Effector memory CD8-positive, alpha-beta T cell (primary cell): ENCODE measurements at regions not wholly inside any gene's neighbourhood (a gene's known extent, or its start where the extent isn't known, plus 50 kb on each side); places are given as distances from the start of the nearest gene placed in this dataset.
"Not testable (repeated sequence)": the region's sequence is repeated elsewhere in the genome, so short reads cannot be mapped to it uniquely, and the experiment has no call there.

ENCODE experiments used
- ATAC-seq: fragments of 150-1000 bp; cut with Tn5 transposase; replicated peaks from 2 replicates; pipeline ENCODE4 v1.10.0; 2021; ENCODE audit warnings: mild to moderate bottlenecking, moderate library complexity
- DNase-seq, 3 experiments: peaks; one replicate each; pipeline ENCODE4 v3.0.0; 2021
- H3K27ac Mint-ChIP-seq, 2 donors: one replicate each; pipeline ENCODE4 v1.8.0; 2022; ENCODE audit warnings: mild to moderate bottlenecking in 2 of 2, mixed read lengths in 2 of 2, moderate library complexity in 2 of 2
- H3K27me3 Mint-ChIP-seq, 2 donors: one replicate each; pipeline ENCODE4 v1.8.0; 2022; ENCODE audit warnings: mixed read lengths in 2 of 2
- H3K36me3 Mint-ChIP-seq: one replicate; pipeline ENCODE4 v1.8.0; 2022; ENCODE audit warnings: mild to moderate bottlenecking, moderate library complexity, mixed read lengths; ENCODE audit not compliant: insufficient read depth
- H3K4me1 Mint-ChIP-seq, 2 donors: one replicate each; pipeline ENCODE4 v1.8.0; 2022; ENCODE audit warnings: low read depth in 2 of 2, mixed read lengths in 2 of 2
- H3K4me3 Mint-ChIP-seq, 2 donors: one replicate each; pipeline ENCODE4 v1.8.0; 2022; ENCODE audit warnings: mild to moderate bottlenecking in 2 of 2, mixed read lengths in 2 of 2, moderate library complexity in 2 of 2
- H3K9me3 Mint-ChIP-seq, 2 donors: one replicate each; pipeline ENCODE4 v1.8.0; 2022; ENCODE audit warnings: mixed read lengths in 2 of 2

DNA sequence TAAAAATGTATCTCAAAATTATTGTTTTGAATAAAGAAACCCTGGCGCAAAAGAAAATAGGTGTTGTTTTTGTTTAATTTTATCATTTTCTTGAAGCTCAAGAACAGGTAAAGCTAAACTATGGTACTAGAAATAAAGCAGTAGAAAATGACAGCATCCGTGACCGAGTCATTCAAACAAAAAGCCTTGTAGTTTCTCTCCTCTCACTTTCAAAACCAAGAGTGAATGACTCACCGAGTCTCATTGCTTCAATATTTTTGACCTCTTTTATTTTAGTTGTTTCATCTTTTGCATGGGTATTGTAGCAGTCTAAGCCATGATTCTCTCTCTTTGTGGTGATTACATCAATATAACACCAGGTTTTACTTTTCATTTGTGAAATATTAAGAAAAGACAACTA lies 396.5 kb downstream of the POM121L12 start:
- Mint-ChIP-seq H3K4me1 (no peaks in the 10 kb centered on the region), H3K9me3 (peaks cover 3 to 4% of the 10 kb centered on the region in 2 donors), H3K4me3 (no peak overlapping the region), H3K27me3 (no peaks in the 10 kb centered on the region), H3K27ac (no peak overlapping the region), H3K36me3 (no peaks in the 10 kb centered on the region)
- DNase-seq (no peak), ATAC-seq (no peak)

DNA sequence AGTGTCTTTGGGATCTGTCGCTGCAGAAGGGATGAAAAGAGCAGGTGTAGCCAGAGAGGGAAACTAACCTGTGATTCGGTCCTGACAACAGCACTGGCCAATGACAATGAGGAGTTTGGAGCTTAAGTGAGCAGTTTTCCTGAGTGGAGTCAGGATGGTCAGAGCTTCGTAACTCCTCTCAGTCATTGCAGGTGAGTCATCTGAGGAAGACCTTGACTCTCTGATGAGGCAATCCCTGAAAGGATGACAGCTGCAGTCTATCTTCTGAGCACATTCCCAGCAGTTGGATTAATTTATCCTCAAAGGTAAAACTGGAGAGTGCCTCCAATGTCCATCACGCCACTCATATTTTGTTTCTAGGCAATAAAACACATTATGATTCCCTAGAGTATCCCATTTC lies 401.9 kb downstream of the POM121L12 start:
- H3K9me3 Mint-ChIP-seq, result peaks cover 6 to 8% of the 10 kb centered on the region in 2 donors
- no peaks in the 10 kb centered on the region for H3K27me3 Mint-ChIP-seq
- no peaks in the 10 kb centered on the region for H3K36me3 Mint-ChIP-seq
- H3K4me3 Mint-ChIP-seq, result no peak overlapping the region
- no peak for DNase-seq
- no peak for ATAC-seq
- no peak overlapping the region for H3K27ac Mint-ChIP-seq
- H3K4me1 Mint-ChIP-seq, result no peaks in the 10 kb centered on the region

DNA sequence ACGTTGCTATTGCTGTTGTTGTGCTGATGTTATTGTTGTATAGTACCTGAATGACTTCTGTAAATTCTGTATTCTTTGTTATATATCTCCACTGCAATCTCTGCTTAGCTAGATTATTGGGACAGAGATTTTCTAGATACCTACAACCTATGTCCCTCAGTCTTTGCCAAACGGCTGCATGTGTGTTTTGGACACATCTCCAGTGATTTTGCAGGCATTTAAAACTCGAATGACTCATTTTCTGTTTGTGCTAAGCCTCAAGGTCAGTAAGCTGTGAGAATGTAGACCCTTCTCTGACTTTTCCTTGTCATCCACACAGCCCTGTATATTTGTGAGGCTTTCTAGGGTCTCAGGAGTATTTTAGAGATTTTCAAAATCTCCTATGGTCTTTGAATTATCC lies 410.7 kb downstream of the POM121L12 start:
- no peaks in the 10 kb centered on the region for H3K4me1 Mint-ChIP-seq
- no peaks in the 10 kb centered on the region for H3K36me3 Mint-ChIP-seq
- ATAC-seq (no peak), DNase-seq (no peak)
- peaks cover 6 to 13% of the 10 kb centered on the region in 2 donors for H3K9me3 Mint-ChIP-seq
- H3K27me3 Mint-ChIP-seq, result no peaks in the 10 kb centered on the region
- no peak overlapping the region for H3K4me3 Mint-ChIP-seq
- H3K27ac Mint-ChIP-seq, result no peak overlapping the region

DNA sequence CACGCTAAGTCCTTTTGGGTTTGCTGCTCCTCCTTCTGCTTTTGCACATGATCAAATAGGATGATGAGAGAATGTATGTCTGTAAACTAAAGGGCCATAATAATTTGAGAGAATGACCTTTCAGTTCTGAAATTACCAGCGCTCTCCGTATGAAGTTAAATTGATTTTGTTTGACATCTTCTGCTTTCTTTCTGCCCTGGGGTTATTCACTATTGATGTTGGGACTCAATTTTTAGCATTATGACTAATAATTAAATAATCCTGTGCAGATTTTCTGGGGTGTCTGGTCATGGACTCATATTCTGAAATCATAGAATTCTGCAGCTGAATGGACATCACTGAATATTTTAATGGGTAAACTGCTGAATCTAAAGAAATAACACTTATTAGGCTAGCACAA lies 423.2 kb downstream of the POM121L12 start:
- no peaks in the 10 kb centered on the region for H3K4me1 Mint-ChIP-seq
- H3K9me3 Mint-ChIP-seq, result peaks cover 6 to 11% of the 10 kb centered on the region in 2 donors

DNA sequence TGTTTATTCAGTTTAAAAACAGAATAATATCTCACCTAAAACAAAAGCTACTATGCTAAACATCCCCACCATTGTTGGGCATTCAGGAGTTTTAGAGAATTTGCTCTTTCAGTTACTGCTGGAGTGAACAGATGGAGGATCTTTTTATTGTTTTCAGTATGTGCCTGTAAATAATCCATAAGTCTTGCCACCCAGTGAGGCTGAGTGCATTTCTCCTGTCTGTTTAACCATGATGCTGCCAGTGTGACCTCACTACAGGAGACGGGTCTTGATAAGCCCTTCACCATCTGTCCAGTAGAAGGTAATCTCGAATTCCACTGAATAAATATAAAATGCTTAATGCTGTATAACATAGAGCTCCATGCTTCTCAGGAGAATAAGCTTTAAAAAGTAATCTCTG lies 430.9 kb downstream of the POM121L12 start:
- no peaks in the 10 kb centered on the region for H3K36me3 Mint-ChIP-seq
- peaks cover 5 to 17% of the 10 kb centered on the region in 2 donors for H3K9me3 Mint-ChIP-seq
- no peak for ATAC-seq
- no peak overlapping the region for H3K27ac Mint-ChIP-seq
- H3K27me3 Mint-ChIP-seq, result no peaks in the 10 kb centered on the region
- H3K4me1 Mint-ChIP-seq, result no peaks in the 10 kb centered on the region
- DNase-seq, result no peak
- no peak overlapping the region for H3K4me3 Mint-ChIP-seq

More for the DNA sequence above, 423.2 kb downstream of the POM121L12 start:
- DNase-seq (no peak), ATAC-seq (no peak)
- Mint-ChIP-seq H3K36me3 (no peaks in the 10 kb centered on the region), H3K27me3 (no peaks in the 10 kb centered on the region), H3K4me3 (no peak overlapping the region), H3K27ac (no peak overlapping the region)

DNA sequence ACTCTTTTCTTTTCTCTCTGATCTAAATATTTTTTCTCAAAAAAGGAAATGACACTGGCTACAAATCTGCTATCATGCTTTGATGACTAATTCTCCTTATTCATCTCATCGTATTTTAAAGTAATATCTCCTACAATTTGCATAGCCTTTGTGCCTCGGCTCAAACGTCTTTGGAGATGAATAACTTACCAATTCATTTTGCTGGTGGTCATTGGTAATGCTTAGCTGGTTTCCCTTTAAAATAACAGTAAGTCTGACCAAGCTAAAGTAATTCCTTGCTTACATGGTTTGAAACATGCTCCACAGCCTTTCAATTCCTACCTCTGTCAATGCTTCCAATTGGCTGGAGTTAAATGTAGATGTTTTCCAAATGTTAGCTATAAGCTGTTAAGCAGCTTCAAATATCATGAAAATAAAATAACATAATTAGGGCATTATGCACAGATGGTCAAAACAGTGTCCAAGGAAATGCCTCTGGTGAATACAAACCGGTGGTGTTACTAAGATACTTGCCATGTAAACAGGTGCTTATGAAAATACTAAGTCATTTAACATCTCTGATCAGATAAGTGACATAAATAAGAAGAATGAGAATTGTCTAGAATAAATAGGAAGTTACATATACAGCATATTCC lies 435.0 kb downstream of the POM121L12 start:
- Mint-ChIP-seq H3K4me1 (no peaks in the 10 kb centered on the region), H3K9me3 (peaks cover 11 to 13% of the 10 kb centered on the region in 2 donors), H3K27me3 (no peaks in the 10 kb centered on the region), H3K27ac (no peak overlapping the region), H3K36me3 (no peaks in the 10 kb centered on the region), H3K4me3 (no peak overlapping the region)
- ATAC-seq (no peak), DNase-seq (no peak)

DNA sequence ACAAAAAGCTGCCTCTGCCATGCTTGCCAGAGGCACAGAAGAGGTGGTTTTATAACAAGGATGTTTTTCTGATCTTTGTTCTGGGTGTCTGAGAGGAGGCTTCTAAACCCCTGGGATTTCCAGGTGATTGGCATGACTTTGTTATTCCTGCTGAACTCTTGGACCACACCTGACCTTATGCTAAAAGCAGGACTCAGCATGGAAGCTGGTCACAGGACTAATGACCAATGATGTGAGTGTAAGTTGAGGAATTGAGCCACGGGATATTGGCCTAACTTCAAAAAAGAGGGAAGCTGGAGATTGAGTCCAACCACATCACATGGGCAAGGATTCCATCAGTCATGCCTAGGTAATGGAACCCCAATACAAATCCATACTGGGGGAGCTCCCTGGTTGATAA lies 437.9 kb downstream of the POM121L12 start:
- DNase-seq, result no peak
- Mint-ChIP-seq H3K4me3 (no peak overlapping the region), H3K27me3 (no peaks in the 10 kb centered on the region)

DNA sequence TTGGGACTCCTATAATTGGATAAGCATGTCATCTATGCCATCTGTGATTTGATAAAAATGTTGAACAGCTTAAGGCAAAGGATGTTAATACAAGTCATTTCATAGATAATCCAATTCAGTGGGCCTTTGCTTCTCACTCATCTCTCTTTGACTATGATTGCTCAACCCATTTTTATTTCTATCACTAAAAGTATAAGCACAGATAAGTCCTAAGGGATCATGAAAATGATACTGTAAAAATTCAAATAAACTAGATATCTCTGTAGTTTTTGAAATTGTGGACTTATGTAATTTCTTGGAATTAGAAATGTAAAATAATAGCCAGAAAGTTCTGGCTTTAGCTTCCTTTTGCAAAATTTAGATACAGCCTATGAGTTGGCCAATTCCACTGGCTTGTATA lies 440.3 kb downstream of the POM121L12 start:
- no peak for ATAC-seq
- H3K4me3 Mint-ChIP-seq, result no peak overlapping the region
- no peaks in the 10 kb centered on the region for H3K4me1 Mint-ChIP-seq

More for the DNA sequence above, 437.9 kb downstream of the POM121L12 start:
- peaks cover 12 to 14% of the 10 kb centered on the region in 2 donors for H3K9me3 Mint-ChIP-seq
- H3K27ac Mint-ChIP-seq, result no peak overlapping the region
- no peaks in the 10 kb centered on the region for H3K36me3 Mint-ChIP-seq
- no peak for ATAC-seq
- H3K4me1 Mint-ChIP-seq, result no peaks in the 10 kb centered on the region

DNA sequence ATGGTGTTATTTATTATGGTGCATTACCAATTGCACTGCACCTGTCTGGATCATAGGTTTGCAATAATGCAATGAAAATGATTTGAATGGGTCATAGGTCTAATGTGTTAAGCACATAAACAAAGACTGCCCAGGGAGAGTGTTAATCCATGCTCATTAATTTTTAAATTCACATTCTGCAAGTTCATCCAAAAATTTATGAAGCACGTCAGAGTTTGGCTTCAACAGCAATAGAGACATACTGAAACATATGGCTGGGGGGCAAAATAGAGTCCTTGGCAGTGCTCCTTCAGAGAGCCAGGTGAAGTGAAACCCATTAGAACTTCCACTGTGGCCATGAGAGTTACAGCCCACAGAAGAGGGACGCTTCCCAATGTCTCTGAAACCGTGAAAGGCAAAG lies 441.1 kb downstream of the POM121L12 start:
- Mint-ChIP-seq H3K9me3 (peaks cover 13 to 36% of the 10 kb centered on the region in 2 donors), H3K4me3 (no peak overlapping the region), H3K36me3 (no peaks in the 10 kb centered on the region), H3K4me1 (no peaks in the 10 kb centered on the region), H3K27ac (no peak overlapping the region), H3K27me3 (no peaks in the 10 kb centered on the region)
- ATAC-seq (no peak), DNase-seq (no peak)

More for the DNA sequence above, 440.3 kb downstream of the POM121L12 start:
- H3K27ac Mint-ChIP-seq, result no peak overlapping the region
- H3K36me3 Mint-ChIP-seq, result no peaks in the 10 kb centered on the region
- H3K27me3 Mint-ChIP-seq, result no peaks in the 10 kb centered on the region
- H3K9me3 Mint-ChIP-seq, result peaks cover 13 to 28% of the 10 kb centered on the region in 2 donors
- DNase-seq, result no peak

DNA sequence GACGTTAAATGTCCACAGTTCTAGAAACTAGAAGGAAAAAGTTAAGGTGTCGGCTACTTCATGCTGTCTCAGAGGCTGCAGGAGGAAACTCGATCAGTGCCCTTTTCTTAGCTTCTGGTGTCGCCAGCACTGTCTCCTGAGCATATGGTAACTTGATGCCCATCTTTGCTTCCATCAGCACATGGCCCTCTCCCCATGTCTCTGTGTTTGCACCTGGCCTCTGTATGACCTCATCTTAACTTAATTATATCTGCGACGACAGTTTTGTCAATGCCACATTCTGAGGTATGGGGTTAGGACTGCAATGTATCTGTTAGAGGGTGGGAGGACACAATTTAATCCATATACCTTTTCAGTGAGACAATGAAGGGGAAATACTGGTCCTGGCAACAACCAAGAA lies 449.9 kb downstream of the POM121L12 start:
- H3K9me3 Mint-ChIP-seq, result peaks cover 15 to 29% of the 10 kb centered on the region in 2 donors
- DNase-seq (no peak), ATAC-seq (no peak)
- H3K27ac Mint-ChIP-seq, result no peak overlapping the region
- no peaks in the 10 kb centered on the region for H3K36me3 Mint-ChIP-seq
- no peaks in the 10 kb centered on the region for H3K4me1 Mint-ChIP-seq
- no peaks in the 10 kb centered on the region for H3K27me3 Mint-ChIP-seq
- H3K4me3 Mint-ChIP-seq, result no peak overlapping the region

DNA sequence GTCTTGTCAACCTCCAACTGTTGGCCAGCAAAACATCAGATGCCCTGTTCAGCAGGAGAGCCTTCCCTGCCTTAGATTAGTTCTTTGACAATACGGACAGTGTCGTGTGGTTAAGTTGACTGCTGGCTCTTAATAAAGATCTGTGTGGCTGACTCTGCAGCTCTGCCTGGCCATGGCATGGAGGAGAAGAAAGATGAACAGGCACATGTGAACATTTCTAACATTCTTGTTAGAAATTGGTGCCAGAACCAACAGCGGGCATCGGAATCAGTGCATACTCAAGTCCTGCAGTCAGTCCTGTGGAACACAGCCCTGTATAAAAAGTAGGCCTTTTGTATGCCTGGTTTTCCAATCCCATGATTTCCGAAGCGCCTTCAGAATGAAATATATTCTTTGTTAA lies 455.6 kb downstream of the POM121L12 start:
- Mint-ChIP-seq H3K27me3 (no peaks in the 10 kb centered on the region), H3K4me1 (no peaks in the 10 kb centered on the region), H3K4me3 (no peak overlapping the region), H3K36me3 (no peaks in the 10 kb centered on the region), H3K27ac (no peak overlapping the region), H3K9me3 (peaks cover 17 to 18% of the 10 kb centered on the region in 2 donors)
- no peak for ATAC-seq
- no peak for DNase-seq

DNA sequence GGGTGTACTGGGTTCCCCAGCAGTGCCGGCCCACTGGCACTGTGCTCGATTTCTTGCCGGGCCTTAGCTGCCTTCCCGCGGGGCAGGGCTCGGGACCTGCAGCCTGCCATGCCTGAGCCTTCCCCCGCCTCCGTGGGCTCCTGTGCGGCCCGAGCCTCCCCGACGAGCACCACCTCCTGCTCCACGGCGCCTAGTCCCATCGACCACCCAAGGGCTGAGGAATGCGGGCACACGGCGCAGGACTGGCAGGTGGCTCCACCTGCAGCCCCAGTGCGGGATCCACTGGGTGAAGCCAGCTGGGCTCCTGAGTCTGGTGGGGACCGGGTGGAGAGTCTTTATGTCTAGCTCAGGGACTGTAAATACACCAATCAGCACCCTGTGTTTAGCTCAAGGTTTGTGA lies 459.7 kb downstream of the POM121L12 start:
- ATAC-seq, H3K4me3 Mint-ChIP-seq, H3K27ac Mint-ChIP-seq, H3K36me3 Mint-ChIP-seq, H3K27me3 Mint-ChIP-seq, H3K4me1 Mint-ChIP-seq, H3K9me3 Mint-ChIP-seq, DNase-seq: not testable (repeated sequence)

DNA sequence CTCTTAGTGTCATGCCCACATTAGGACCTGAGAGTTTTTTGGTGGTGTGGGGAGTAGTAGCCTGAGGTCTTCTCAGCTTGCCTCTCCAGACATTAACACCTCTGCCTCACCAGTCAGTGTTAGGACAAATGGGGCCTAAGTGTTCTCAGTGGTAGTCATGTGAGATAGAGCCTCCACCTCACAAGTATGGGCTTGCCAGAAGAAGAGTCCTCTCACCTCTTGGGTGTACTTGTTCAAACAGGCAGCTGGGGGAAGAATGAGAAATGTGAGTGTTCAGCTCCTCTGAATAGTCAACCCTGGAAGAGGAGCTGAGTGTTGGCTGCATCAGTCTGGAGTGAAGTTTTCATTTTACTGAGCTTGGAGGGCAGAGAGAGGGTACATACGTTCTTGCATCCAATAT lies 464.6 kb downstream of the POM121L12 start:
- Mint-ChIP-seq H3K9me3 (peaks cover 7 to 9% of the 10 kb centered on the region in 2 donors), H3K4me1 (no peaks in the 10 kb centered on the region), H3K36me3 (no peaks in the 10 kb centered on the region), H3K27ac (no peak overlapping the region), H3K27me3 (no peaks in the 10 kb centered on the region), H3K4me3 (no peak overlapping the region)
- no peak for DNase-seq
- no peak for ATAC-seq

DNA sequence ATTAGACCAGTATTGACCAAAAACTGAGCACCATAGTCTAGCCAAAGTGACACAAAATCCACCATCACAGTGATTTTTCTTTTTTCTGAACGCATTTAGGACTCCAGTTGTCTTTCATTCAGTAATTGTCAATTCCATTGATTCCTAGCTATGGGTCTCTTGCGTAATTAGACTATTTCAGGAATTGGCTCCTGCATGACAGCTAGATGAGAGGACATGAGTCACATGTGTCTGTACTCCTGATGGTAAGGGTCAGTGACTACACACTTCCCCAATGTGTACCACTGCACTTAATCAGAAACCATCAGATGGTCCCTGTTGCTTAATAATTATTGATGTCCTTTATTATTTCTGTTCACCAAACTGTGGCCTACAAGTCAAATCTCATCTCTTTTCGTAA lies 469.5 kb downstream of the POM121L12 start:
- Mint-ChIP-seq H3K27ac (no peak overlapping the region), H3K9me3 (peaks cover 13 to 16% of the 10 kb centered on the region in 2 donors), H3K27me3 (no peaks in the 10 kb centered on the region), H3K36me3 (no peaks in the 10 kb centered on the region), H3K4me1 (no peaks in the 10 kb centered on the region), H3K4me3 (no peak overlapping the region)
- no peak for DNase-seq
- ATAC-seq, result no peak
